Endothelial cell of umbilical vein (primary cell): ENCODE measurements at regions not wholly inside any gene's neighbourhood (a gene's known extent, or its start where the extent isn't known, plus 50 kb on each side); places are given as distances from the start of the nearest gene placed in this dataset.

Source experiments
- BruUV-seq: library from RNA; stranded (reverse); fragments of 400-500 nt; replicated peaks from 2 replicates; lab custom pipeline; 2021; lab: Mats Ljungman, UMichigan
- CTCF ChIA-PET: fragments of 300-600, 350-600 bp; sonication (Branson Sonifier 250); formaldehyde crosslinking; loops from one replicate; lab custom pipeline; 2021; ENCODE audit warnings: antibody characterized with exemption, inconsistent platforms; lab: Charles Lee
- POLR2A ChIA-PET: fragments of 300-600, 350-600 bp; sonication (Branson Sonifier 250); formaldehyde crosslinking; loops from one replicate; lab custom pipeline; 2021; ENCODE audit warnings: antibody characterized with exemption, inconsistent platforms; lab: Charles Lee
- DNase-seq: peaks from one replicate; pipeline ENCODE4 v3.0.0-alpha.2; 2011; ENCODE audit warnings: low read depth, low spot score
- FAIRE-seq: peaks from 2 replicates; lab custom pipeline; 2011; peaks lifted over from hg19 to GRCh38; lab: Jason Lieb, UNC
- H2AFZ ChIP-seq: 2 replicates; pipeline ENCODE4 v1.6.0; 2012; ENCODE audit warnings: low read depth, low read length, control low read depth, inconsistent platforms
- H3K27ac ChIP-seq: 2 replicates; pipeline ENCODE4 v1.5.1; 2011; ENCODE audit warnings: low read depth, mild to moderate bottlenecking, control low read depth, low read length, moderate library complexity; ENCODE audit not compliant: insufficient read depth
- H3K27me3 ChIP-seq, 2 experiments: 2 replicates each; pipeline versions ENCODE4 v1.6.0 to v1.6.1; 2011; ENCODE audit warnings: low read length in 2 of 2, mixed read lengths in 1 of 2; ENCODE audit not compliant: control insufficient read depth in 2 of 2, insufficient read depth in 2 of 2
- H3K36me3 ChIP-seq, 2 experiments: 2 replicates in 1 of 2; 3 replicates in 1 of 2; pipeline ENCODE4 v1.5.1; 2011; ENCODE audit warnings: low read length in 2 of 2, mild to moderate bottlenecking in 1 of 2, moderate library complexity in 1 of 2; ENCODE audit not compliant: control insufficient read depth in 2 of 2, insufficient read depth in 2 of 2; ENCODE audit errors: extremely low read depth in 1 of 2
- H3K4me1 ChIP-seq: 3 replicates; pipeline ENCODE4 v1.5.1; 2011; ENCODE audit warnings: mild to moderate bottlenecking, low read length; ENCODE audit not compliant: control insufficient read depth, insufficient read depth; ENCODE audit errors: extremely low read depth
- H3K4me2 ChIP-seq: 2 replicates; pipeline ENCODE4 v1.6.1; 2011; ENCODE audit warnings: low read length, control low read depth, mixed read lengths; ENCODE audit not compliant: insufficient read depth
- H3K4me3 ChIP-seq, 3 experiments: fragments of 200-600 bp in 1 of 3; sonication (generic), shearing (Covaris generic) in 1 of 3; replicated peaks in 1 of 3; 2 replicates each; pipeline ENCODE4 v1.5.1; 2011 to 2016; ENCODE audit warnings: control low read depth in 3 of 3, low read length in 3 of 3, mild to moderate bottlenecking in 2 of 3, inconsistent platforms in 1 of 3, low read depth in 1 of 3, moderate library complexity in 1 of 3; ENCODE audit not compliant: insufficient read depth in 1 of 3
- H3K79me2 ChIP-seq: 2 replicates; pipeline ENCODE4 v1.6.0; 2012; ENCODE audit warnings: low read length, inconsistent platforms; ENCODE audit not compliant: control insufficient read depth, insufficient read depth
- H3K9ac ChIP-seq: replicated peaks from 2 replicates; pipeline ENCODE3; 2011; ENCODE audit warnings: low read length, control low read depth; ENCODE audit not compliant: insufficient read depth; ENCODE audit errors: extremely low read depth
- H3K9me1 ChIP-seq: replicated peaks from 3 replicates; pipeline ENCODE4 v1.6.0; 2011; ENCODE audit warnings: mild to moderate bottlenecking, low read length; ENCODE audit not compliant: control insufficient read depth, insufficient read depth; ENCODE audit errors: extremely low read depth
- H3K9me3 ChIP-seq: replicated peaks from 2 replicates; pipeline ENCODE4 v1.5.1; 2012; ENCODE audit warnings: low read length, inconsistent platforms; ENCODE audit not compliant: control insufficient read depth, insufficient read depth
- H4K20me1 ChIP-seq: replicated peaks from 2 replicates; pipeline ENCODE3; 2011; ENCODE audit warnings: mild to moderate bottlenecking, low read length; ENCODE audit not compliant: control insufficient read depth, insufficient read depth; ENCODE audit errors: extremely low read depth
- EZH2 ChIP-seq: IDR thresholded peaks from 2 replicates; pipeline ENCODE4 v1.6.1; 2012; ENCODE audit warnings: borderline replicate concordance, low read depth, mild to moderate bottlenecking, moderate library complexity, low read length, inconsistent platforms; ENCODE audit not compliant: severe bottlenecking
- FOS ChIP-seq: IDR thresholded peaks from 2 replicates; pipeline ENCODE4 v1.6.1; 2011; ENCODE audit warnings: mild to moderate bottlenecking, low read length, moderate library complexity, borderline replicate concordance; ENCODE audit not compliant: insufficient read depth
- GATA2 ChIP-seq: IDR thresholded peaks from 2 replicates; pipeline ENCODE4 v1.7.0; 2011; ENCODE audit warnings: low read depth, mild to moderate bottlenecking, moderate library complexity, mixed read lengths, low read length; ENCODE audit not compliant: insufficient read length, insufficient read depth
- JUN ChIP-seq: IDR thresholded peaks from 2 replicates; pipeline ENCODE4 v1.6.1; 2011; ENCODE audit warnings: borderline replicate concordance, low read depth; ENCODE audit not compliant: insufficient read length, insufficient read depth
- MYC ChIP-seq: IDR thresholded peaks from one replicate; pipeline ENCODE4 v1.6.1; 2011; ENCODE audit warnings: mild to moderate bottlenecking, low read depth, low read length
- POLR2A ChIP-seq: IDR thresholded peaks from 2 replicates; pipeline ENCODE4 v1.6.1; 2012; ENCODE audit warnings: low read depth, mild to moderate bottlenecking, control low read depth, low read length
- POLR2AphosphoS5 ChIP-seq: IDR thresholded peaks from 2 replicates; pipeline ENCODE4 v1.6.1; 2012; ENCODE audit warnings: low read depth, mild to moderate bottlenecking, control low read depth, low read length, moderate library complexity; ENCODE audit not compliant: insufficient read depth
- dilution Hi-C: fragments of 300-500 bp; cut with MboI; formaldehyde crosslinking; loops from one replicate; pipeline ENCODE4 v1.15.0; 2019; ENCODE audit warnings: low sequenced_read_pairs; ENCODE audit not compliant: extremely low pct_ligation_motif_present
- intact Hi-C: fragments of 100-400 bp; cut with micrococcal nuclease; formaldehyde crosslinking; loops from one replicate; pipeline ENCODE4 v1.10.0; 2022
- TF ChIP-seq, protein P1 (sequence below), 2 donors: IDR thresholded peaks; 1 replicate in 1 of 2; 2 replicates in 1 of 2; pipeline ENCODE4 v1.5.1; 2011; ENCODE audit warnings: low read length in 2 of 2, mild to moderate bottlenecking in 2 of 2, moderate library complexity in 2 of 2, control low read depth in 1 of 2, inconsistent platforms in 1 of 2, low read depth in 1 of 2; ENCODE audit not compliant: insufficient read depth in 1 of 2; ENCODE audit errors: extremely low read depth in 1 of 2
- TF ChIP-seq, protein P2 (sequence below): IDR thresholded peaks from 2 replicates; pipeline ENCODE4 v1.6.1; 2011; ENCODE audit not compliant: insufficient read depth, insufficient read length

GRCh38 chr2:9762164-9762563 is 81.1 kb upstream of the TAF1B start:
- Histone ChIP-seq H3K27ac (no peak overlapping the region), H2AFZ (no peak overlapping the region), H3K4me1 (no peaks in the 10 kb centered on the region), H4K20me1 (no peaks in the 10 kb centered on the region), H3K79me2 (no peaks in the 10 kb centered on the region), H3K9ac (no peak overlapping the region), H3K36me3 (no peaks in the 10 kb centered on the region), H3K27me3 (peaks cover 33 to 48% of the 10 kb centered on the region in 2 experiments), H3K9me3 (no peaks in the 10 kb centered on the region), H3K4me3 (no peak overlapping the region), H3K9me1 (no peaks in the 10 kb centered on the region), H3K4me2 (no peak overlapping the region)
- intact Hi-C loops: no loop called here
- BruUV-seq: no TSS peak
- FAIRE-seq (no peak), DNase-seq (no peak)
- ChIA-PET CTCF (interaction anchor here (6.5 kb wide), 1 partner anchor 7 kb away, joined by 59 read pairs; no protein-coding TSS in a partner anchor), POLR2A (no interaction called here)
- TF ChIP-seq GATA2 (no peak), EZH2 (no peak), MYC (no peak), POLR2A (no peak), POLR2AphosphoS5 (no peak), FOS (no peak), JUN (no peak)
- TF ChIP-seq, protein P1, sequence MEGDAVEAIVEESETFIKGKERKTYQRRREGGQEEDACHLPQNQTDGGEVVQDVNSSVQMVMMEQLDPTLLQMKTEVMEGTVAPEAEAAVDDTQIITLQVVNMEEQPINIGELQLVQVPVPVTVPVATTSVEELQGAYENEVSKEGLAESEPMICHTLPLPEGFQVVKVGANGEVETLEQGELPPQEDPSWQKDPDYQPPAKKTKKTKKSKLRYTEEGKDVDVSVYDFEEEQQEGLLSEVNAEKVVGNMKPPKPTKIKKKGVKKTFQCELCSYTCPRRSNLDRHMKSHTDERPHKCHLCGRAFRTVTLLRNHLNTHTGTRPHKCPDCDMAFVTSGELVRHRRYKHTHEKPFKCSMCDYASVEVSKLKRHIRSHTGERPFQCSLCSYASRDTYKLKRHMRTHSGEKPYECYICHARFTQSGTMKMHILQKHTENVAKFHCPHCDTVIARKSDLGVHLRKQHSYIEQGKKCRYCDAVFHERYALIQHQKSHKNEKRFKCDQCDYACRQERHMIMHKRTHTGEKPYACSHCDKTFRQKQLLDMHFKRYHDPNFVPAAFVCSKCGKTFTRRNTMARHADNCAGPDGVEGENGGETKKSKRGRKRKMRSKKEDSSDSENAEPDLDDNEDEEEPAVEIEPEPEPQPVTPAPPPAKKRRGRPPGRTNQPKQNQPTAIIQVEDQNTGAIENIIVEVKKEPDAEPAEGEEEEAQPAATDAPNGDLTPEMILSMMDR (IDR thresholded peaks at IDR 0.05; ENCODE audit: extremely low read depth in 1 of 2, insufficient read depth in 1 of 2, low read depth in 1 of 2, low read length in 2 of 2): no peak
- TF ChIP-seq, protein P2, sequence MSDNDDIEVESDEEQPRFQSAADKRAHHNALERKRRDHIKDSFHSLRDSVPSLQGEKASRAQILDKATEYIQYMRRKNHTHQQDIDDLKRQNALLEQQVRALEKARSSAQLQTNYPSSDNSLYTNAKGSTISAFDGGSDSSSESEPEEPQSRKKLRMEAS: no peak
- dilution Hi-C loops: no loop called here
